Right lobe of liver (tissue), 4 donors: ENCODE measurements at regions not wholly inside any gene's neighbourhood (a gene's known extent, or its start where the extent isn't known, plus 50 kb on each side); places are given as distances from the start of the nearest gene placed in this dataset.

Source experiments
- CTCF ChIP-seq, 4 donors: fragments of 200-600 bp in 3 of 4; fragments of 450-650 bp in 1 of 4; IDR thresholded peaks; one replicate each; pipeline versions ENCODE4 v1.5.1 to v1.8.0; 2016 to 2022; ENCODE audit warnings: antibody characterized with exemption in 4 of 4, mild to moderate bottlenecking in 2 of 4
- POLR2A ChIP-seq: fragments of 450-650 bp; IDR thresholded peaks from one replicate; pipeline ENCODE4 v1.6.1; 2017; ENCODE audit warnings: antibody characterized with exemption, mild to moderate bottlenecking
- donor health status: DM: no; HTN: no; CAD: no.
- donor health status: DM: no; HTN: no; CAD: no.
- donor health status: DM: no; HTN: yes; CAD: no.

GRCh38 chr17:31686495-31686894, 172.5 kb downstream of the COPRS start:
- no peak for TF ChIP-seq CTCF (IDR thresholded peaks at IDR 0.05)
- TF ChIP-seq POLR2A = no peak
